Activated T-cell treated with anti-CD3 and anti-CD28 coated beads for 48 hours (primary cell): ENCODE measurements at regions not wholly inside any gene's neighbourhood (a gene's known extent, or its start where the extent isn't known, plus 50 kb on each side); places are given as distances from the start of the nearest gene placed in this dataset.
"Not testable (repeated sequence)": the region's sequence is repeated elsewhere in the genome, so short reads cannot be mapped to it uniquely, and the experiment has no call there.

Experiments
- DNase-seq: peaks from one replicate; pipeline ENCODE4 v3.0.0-alpha.2; 2020; ENCODE audit warnings: low read depth

DNA sequence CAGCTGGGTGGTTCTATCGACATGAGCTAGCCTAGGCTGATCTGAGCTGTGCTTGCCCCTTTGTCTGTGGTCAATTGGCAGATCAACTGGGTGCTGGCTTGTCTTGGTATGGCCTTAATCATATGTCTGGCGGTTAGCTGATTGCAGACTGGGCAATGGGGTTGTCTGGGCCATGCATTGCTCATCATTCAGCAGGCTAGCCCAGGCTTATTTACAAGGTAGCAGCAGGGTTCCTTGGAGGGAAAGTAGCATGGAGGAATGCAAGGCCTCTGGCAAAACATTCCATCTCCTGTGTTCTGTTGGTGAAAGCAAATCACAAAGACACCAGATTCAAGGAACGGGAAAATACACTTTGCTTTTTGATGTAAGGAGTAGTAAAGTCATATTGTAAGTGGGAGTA, 84.0 kb upstream of the IVNS1ABP start:
- no peak for DNase-seq

DNA sequence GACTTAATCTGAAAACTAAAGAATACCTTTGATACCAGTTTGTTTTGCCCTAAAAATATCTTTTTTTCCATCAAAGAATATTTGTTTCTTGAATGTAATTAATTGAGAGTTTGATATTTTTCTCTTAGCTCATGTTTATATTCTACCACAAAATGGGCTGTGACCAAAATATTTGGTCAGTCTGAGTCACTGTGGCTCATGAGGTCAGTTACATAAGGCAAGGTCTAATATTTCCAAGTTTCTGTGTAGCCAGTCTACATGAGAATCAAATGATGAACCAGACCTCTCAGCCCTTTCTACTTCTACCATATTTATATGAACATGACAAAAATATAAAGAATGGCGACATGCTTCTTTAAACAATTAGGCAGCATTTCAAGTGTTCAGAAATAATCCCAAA, 83.0 kb upstream of the IVNS1ABP start:
- DNase-seq = no peak

GRCh38 chr1:185398599-185398998, 81.6 kb upstream of the IVNS1ABP start:
- no peak for DNase-seq

DNA sequence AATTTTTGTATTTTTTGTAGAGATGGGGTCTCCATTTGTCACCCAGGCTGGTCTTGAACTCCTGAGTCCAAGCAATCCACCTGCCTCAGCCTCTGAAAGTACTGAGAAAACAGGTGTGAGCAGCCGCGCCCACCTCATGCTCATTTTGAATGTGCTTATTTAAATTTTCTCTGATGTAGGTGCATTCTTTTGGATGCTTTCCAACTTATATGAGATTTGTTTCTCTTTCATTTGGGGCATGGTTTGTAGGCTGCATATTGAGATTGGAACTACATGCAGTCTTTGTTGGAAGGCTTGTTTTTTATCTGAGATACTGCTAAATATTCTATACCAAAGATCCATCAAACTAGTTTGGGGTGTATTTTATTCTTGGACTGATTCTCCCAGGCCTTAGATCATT, 81.0 kb upstream of the IVNS1ABP start:
- no peak for DNase-seq

- no peak for DNase-seq
Measured at GRCh38 chr1:185397183-185397582, 80.1 kb upstream of the IVNS1ABP start.

DNA sequence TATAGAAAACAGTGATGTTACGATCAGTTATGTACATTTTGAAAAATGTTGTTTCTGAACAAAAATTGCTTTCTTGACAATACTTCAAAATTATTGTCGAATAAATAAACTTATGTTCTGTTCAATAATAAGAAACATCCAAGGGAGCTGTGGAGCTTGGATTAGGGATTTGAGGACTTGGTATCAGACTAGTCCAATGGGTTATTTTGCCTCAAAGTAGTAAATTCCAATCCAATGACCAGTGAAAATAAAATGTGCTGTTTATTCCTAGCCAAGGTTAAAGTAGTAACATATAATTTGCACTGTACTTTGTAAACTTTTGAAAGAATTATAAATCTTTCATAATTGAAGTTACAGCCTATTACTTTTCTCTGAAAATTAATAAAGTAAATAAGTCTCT, 79.1 kb upstream of the IVNS1ABP start:
- DNase-seq = no peak

GRCh38 chr1:185393815-185394214, 76.8 kb upstream of the IVNS1ABP start:
- DNase-seq = no peak

- DNase-seq = no peak
Measured at GRCh38 chr1:185393205-185393604, 76.2 kb upstream of the IVNS1ABP start.

DNA sequence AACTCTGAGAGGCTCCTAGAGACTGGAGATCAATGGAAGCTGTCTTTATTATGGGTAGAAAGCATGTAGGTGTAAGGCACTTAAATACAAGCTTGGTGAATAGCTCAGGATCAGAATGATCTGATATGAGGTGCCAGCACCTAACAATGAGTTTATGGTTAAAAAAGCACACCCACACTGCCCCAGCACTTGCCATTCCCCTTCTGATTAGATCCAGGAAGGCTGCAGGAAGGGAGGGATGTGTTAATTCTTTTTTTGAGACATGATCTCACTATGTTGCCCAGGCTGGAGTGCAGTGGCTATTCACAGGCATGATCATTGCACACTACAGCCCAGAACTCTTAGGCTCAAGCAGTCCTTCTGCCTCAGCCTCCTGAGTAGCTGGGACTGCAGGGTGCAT, 71.8 kb upstream of the IVNS1ABP start:
- no peak for DNase-seq

DNA sequence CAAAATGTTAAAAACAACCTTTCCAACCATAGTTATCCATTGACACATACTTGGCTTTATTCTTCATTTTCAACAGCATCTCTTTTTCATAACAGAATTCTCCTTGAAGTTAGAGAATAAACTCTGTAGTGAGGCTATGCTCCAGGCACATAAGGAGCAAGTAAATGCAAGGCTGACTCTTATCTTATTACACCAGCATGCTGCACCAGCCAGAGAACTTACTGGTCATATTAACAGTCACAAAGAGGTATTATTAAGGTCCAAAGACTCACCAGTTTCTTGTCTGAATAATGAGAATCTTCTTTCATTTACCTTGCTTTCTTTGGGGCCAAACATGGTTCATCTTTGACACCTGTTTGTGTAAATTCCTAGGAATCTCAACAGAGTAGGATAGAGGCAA, 71.3 kb upstream of the IVNS1ABP start:
- no peak for DNase-seq

GRCh38 chr1:185385991-185386390, 68.9 kb upstream of the IVNS1ABP start:
- no peak for DNase-seq

GRCh38 chr1:185383805-185384204, 66.8 kb upstream of the IVNS1ABP start:
- DNase-seq = not testable (repeated sequence)

GRCh38 chr1:185377831-185378230, 60.8 kb upstream of the IVNS1ABP start:
- DNase-seq = no peak

DNA sequence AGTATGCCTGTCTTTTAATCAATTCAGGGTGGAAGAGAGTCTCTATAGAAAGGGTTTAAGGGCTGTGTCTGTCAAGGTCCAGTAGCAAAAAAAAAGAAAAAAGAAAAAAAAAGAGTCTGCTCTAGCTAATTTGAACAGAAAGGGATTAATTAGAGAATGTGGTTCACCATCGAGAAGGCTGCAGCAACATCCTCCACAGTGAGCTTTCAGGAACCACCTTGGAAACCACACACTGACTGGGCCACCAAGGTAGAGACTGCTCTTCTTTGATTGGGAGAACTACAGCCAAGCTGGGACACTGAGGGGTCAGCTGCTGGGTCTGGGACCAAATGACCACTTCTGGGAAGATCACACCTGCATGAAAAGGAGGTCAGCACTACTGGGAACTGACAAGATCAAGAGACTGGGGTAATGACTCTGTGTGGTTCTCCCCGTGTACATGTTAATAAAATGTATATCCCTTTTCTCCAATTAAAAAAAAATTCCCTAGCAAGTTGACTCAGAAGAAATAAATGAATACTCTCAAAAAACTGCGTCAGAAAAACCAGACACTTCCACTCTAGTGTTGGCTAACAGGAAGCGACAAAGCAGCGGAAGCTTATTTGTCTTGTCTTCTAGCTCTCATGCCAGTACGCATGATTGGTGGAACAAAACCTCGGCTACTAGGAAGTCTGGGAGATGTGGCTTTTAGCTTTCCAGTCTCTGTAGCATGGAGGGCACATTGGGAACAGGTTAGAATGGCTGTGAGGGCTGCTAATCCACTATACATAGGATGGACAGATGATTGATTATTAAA, 60.0 kb upstream of the IVNS1ABP start:
- no peak for DNase-seq

GRCh38 chr1:185376288-185376687, 59.2 kb upstream of the IVNS1ABP start:
- no peak for DNase-seq

DNA sequence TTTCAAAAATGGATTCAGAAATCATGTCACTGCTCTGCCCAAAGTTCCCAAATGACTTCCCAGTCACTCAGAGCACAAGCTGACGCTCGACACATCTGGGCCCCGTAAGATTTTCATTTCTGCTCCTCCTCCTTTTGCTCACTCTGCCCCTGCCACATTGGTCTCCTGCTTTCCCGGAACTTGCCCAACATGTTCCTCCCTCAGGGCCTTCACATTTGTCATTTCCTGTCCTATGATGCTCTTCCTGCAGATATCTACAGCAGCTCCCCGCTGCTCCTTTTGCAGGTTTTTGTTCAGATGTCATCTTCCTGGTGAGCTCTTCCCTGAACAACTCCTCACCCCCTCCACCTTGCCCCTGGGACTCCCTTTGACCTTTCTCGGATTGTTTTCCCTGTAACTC, 58.5 kb upstream of the IVNS1ABP start:
- no peak for DNase-seq

GRCh38 chr1:185373813-185374529, 56.9 kb upstream of the IVNS1ABP start:
- no peak for DNase-seq

DNA sequence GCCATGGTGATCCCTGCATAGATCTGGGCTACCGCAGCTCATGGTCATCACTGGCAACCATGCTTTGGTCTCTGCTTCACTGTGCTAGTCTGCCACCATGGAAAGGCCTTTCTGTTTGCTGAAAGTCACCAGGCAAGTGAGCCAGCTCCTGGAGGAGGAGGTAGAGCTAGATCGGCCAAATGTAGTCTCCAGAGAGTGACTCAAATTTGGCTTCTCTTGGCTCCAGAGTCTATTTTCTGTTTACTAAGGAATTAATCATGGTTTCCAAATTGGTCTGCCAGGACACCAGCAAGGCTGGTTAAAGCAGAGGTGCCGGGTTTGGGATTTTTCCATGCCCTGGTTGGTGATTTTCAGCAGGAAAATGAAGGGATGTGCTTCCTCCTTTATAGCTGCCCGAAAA, 52.7 kb upstream of the IVNS1ABP start:
- DNase-seq = no peak

DNA sequence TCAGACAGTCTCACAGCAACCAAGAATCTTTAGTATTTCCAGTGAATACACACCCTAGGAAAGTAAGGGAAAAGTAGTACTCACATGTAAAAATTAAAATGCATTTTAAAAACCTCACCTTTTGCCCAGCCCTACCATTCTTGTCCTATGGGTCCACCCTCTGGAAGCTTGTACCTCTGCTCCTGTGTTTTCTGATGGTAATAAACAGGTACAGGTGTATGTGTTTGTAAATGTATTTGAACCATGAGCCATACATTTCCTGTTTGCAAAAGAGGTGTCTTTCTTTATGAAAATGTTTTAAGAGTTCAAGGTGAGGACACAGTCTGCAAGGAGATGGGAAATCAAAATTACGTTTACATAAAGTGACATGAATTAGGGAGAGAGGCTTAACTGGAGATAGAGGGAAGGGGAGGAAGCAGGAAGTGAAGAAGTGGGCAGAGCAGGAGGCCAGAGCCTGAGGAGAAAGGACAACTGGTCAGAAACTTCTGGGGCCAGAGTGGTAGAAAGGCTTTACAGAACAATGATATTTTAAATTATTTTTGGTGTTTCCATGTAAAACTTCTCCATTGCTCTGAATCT, 52.0 kb upstream of the IVNS1ABP start:
- no peak for DNase-seq

- no peak for DNase-seq
Measured at GRCh38 chr1:185368313-185368855, 51.3 kb upstream of the IVNS1ABP start.

GRCh38 chr1:185367218-185367617, 50.2 kb upstream of the IVNS1ABP start:
- DNase-seq = no peak
